Uterus (tissue), 2 donors: ENCODE measurements at regions not wholly inside any gene's neighbourhood (a gene's known extent, or its start where the extent isn't known, plus 50 kb on each side); places are given as distances from the start of the nearest gene placed in this dataset.

Source experiments
- POLR2A ChIP-seq, 2 donors: fragments of 450-650 bp; IDR thresholded peaks; one replicate each; pipeline ENCODE4 v1.6.1; 2016; ENCODE audit warnings: antibody characterized with exemption in 2 of 2, mild to moderate bottlenecking in 1 of 2, moderate library complexity in 1 of 2
- TF ChIP-seq, protein P1 (sequence below), 4 experiments: fragments of 200-600 bp in 2 of 4; fragments of 450-650 bp in 2 of 4; sonication (generic) in 2 of 4; IDR thresholded peaks; one replicate each; pipeline ENCODE4 v1.5.1; 2016 to 2019; ENCODE audit warnings: antibody characterized with exemption in 4 of 4, mild to moderate bottlenecking in 2 of 4, moderate library complexity in 1 of 4

GRCh38 chrX:107560041-107560440, 68.3 kb upstream of the PRPS1 start:
- TF ChIP-seq, protein P1, sequence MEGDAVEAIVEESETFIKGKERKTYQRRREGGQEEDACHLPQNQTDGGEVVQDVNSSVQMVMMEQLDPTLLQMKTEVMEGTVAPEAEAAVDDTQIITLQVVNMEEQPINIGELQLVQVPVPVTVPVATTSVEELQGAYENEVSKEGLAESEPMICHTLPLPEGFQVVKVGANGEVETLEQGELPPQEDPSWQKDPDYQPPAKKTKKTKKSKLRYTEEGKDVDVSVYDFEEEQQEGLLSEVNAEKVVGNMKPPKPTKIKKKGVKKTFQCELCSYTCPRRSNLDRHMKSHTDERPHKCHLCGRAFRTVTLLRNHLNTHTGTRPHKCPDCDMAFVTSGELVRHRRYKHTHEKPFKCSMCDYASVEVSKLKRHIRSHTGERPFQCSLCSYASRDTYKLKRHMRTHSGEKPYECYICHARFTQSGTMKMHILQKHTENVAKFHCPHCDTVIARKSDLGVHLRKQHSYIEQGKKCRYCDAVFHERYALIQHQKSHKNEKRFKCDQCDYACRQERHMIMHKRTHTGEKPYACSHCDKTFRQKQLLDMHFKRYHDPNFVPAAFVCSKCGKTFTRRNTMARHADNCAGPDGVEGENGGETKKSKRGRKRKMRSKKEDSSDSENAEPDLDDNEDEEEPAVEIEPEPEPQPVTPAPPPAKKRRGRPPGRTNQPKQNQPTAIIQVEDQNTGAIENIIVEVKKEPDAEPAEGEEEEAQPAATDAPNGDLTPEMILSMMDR (IDR thresholded peaks at IDR 0.05): no peak
- no peak for TF ChIP-seq POLR2A (IDR thresholded peaks at IDR 0.05)
